Endothelial cell of umbilical vein (primary cell): ENCODE measurements at regions not wholly inside any gene's neighbourhood (a gene's known extent, or its start where the extent isn't known, plus 50 kb on each side); places are given as distances from the start of the nearest gene placed in this dataset.
"Not testable (repeated sequence)": the region's sequence is repeated elsewhere in the genome, so short reads cannot be mapped to it uniquely, and the experiment has no call there.

Experiments used
- BruUV-seq: library from RNA; stranded (reverse); fragments of 400-500 nt; replicated peaks from 2 replicates; lab custom pipeline; 2021; lab: Mats Ljungman, UMichigan
- CTCF ChIA-PET: fragments of 300-600, 350-600 bp; sonication (Branson Sonifier 250); formaldehyde crosslinking; loops from one replicate; lab custom pipeline; 2021; ENCODE audit warnings: antibody characterized with exemption, inconsistent platforms; lab: Charles Lee
- POLR2A ChIA-PET: fragments of 300-600, 350-600 bp; sonication (Branson Sonifier 250); formaldehyde crosslinking; loops from one replicate; lab custom pipeline; 2021; ENCODE audit warnings: antibody characterized with exemption, inconsistent platforms; lab: Charles Lee
- DNase-seq: peaks from one replicate; pipeline ENCODE4 v3.0.0-alpha.2; 2011; ENCODE audit warnings: low read depth, low spot score
- FAIRE-seq: peaks from 2 replicates; lab custom pipeline; 2011; peaks lifted over from hg19 to GRCh38; lab: Jason Lieb, UNC
- H2AFZ ChIP-seq: 2 replicates; pipeline ENCODE4 v1.6.0; 2012; ENCODE audit warnings: low read depth, low read length, control low read depth, inconsistent platforms
- H3K27ac ChIP-seq: 2 replicates; pipeline ENCODE4 v1.5.1; 2011; ENCODE audit warnings: low read depth, mild to moderate bottlenecking, control low read depth, low read length, moderate library complexity; ENCODE audit not compliant: insufficient read depth
- H3K27me3 ChIP-seq, 2 experiments: 2 replicates each; pipeline versions ENCODE4 v1.6.0 to v1.6.1; 2011; ENCODE audit warnings: low read length in 2 of 2, mixed read lengths in 1 of 2; ENCODE audit not compliant: control insufficient read depth in 2 of 2, insufficient read depth in 2 of 2
- H3K36me3 ChIP-seq, 2 experiments: 2 replicates in 1 of 2; 3 replicates in 1 of 2; pipeline ENCODE4 v1.5.1; 2011; ENCODE audit warnings: low read length in 2 of 2, mild to moderate bottlenecking in 1 of 2, moderate library complexity in 1 of 2; ENCODE audit not compliant: control insufficient read depth in 2 of 2, insufficient read depth in 2 of 2; ENCODE audit errors: extremely low read depth in 1 of 2
- H3K4me1 ChIP-seq: 3 replicates; pipeline ENCODE4 v1.5.1; 2011; ENCODE audit warnings: mild to moderate bottlenecking, low read length; ENCODE audit not compliant: control insufficient read depth, insufficient read depth; ENCODE audit errors: extremely low read depth
- H3K4me2 ChIP-seq: 2 replicates; pipeline ENCODE4 v1.6.1; 2011; ENCODE audit warnings: low read length, control low read depth, mixed read lengths; ENCODE audit not compliant: insufficient read depth
- H3K4me3 ChIP-seq, 3 experiments: fragments of 200-600 bp in 1 of 3; sonication (generic), shearing (Covaris generic) in 1 of 3; replicated peaks in 1 of 3; 2 replicates each; pipeline ENCODE4 v1.5.1; 2011 to 2016; ENCODE audit warnings: control low read depth in 3 of 3, low read length in 3 of 3, mild to moderate bottlenecking in 2 of 3, inconsistent platforms in 1 of 3, low read depth in 1 of 3, moderate library complexity in 1 of 3; ENCODE audit not compliant: insufficient read depth in 1 of 3
- H3K79me2 ChIP-seq: 2 replicates; pipeline ENCODE4 v1.6.0; 2012; ENCODE audit warnings: low read length, inconsistent platforms; ENCODE audit not compliant: control insufficient read depth, insufficient read depth
- H3K9ac ChIP-seq: replicated peaks from 2 replicates; pipeline ENCODE3; 2011; ENCODE audit warnings: low read length, control low read depth; ENCODE audit not compliant: insufficient read depth; ENCODE audit errors: extremely low read depth
- H3K9me1 ChIP-seq: replicated peaks from 3 replicates; pipeline ENCODE4 v1.6.0; 2011; ENCODE audit warnings: mild to moderate bottlenecking, low read length; ENCODE audit not compliant: control insufficient read depth, insufficient read depth; ENCODE audit errors: extremely low read depth
- H3K9me3 ChIP-seq: replicated peaks from 2 replicates; pipeline ENCODE4 v1.5.1; 2012; ENCODE audit warnings: low read length, inconsistent platforms; ENCODE audit not compliant: control insufficient read depth, insufficient read depth
- H4K20me1 ChIP-seq: replicated peaks from 2 replicates; pipeline ENCODE3; 2011; ENCODE audit warnings: mild to moderate bottlenecking, low read length; ENCODE audit not compliant: control insufficient read depth, insufficient read depth; ENCODE audit errors: extremely low read depth
- GATA2 ChIP-seq: IDR thresholded peaks from 2 replicates; pipeline ENCODE4 v1.7.0; 2011; ENCODE audit warnings: low read depth, mild to moderate bottlenecking, moderate library complexity, mixed read lengths, low read length; ENCODE audit not compliant: insufficient read length, insufficient read depth
- dilution Hi-C: fragments of 300-500 bp; cut with MboI; formaldehyde crosslinking; loops from one replicate; pipeline ENCODE4 v1.15.0; 2019; ENCODE audit warnings: low sequenced_read_pairs; ENCODE audit not compliant: extremely low pct_ligation_motif_present
- intact Hi-C: fragments of 100-400 bp; cut with micrococcal nuclease; formaldehyde crosslinking; loops from one replicate; pipeline ENCODE4 v1.10.0; 2022

GRCh38 chr1:112825075-112825474, 109.9 kb upstream of the PPM1J start:
- DNase-seq, H3K79me2 ChIP-seq, FAIRE-seq, BruUV-seq, H2AFZ ChIP-seq, H3K4me3 ChIP-seq, H3K36me3 ChIP-seq, intact Hi-C loops, POLR2A ChIA-PET, H3K9ac ChIP-seq, H3K27ac ChIP-seq, CTCF ChIA-PET, H4K20me1 ChIP-seq, H3K9me1 ChIP-seq, H3K9me3 ChIP-seq, H3K4me2 ChIP-seq, dilution Hi-C loops, H3K27me3 ChIP-seq: not testable (repeated sequence)
- peaks cover 18% of the 10 kb centered on the region for H3K4me1 ChIP-seq

GRCh38 chr1:112821307-112822063, 106.4 kb upstream of the PPM1J start:
- TF ChIP-seq GATA2, result peak; percentile 39
- peak overlapping the region; percentile 70 for H3K27ac ChIP-seq
- H3K36me3 ChIP-seq, H3K9me3 ChIP-seq, H3K27me3 ChIP-seq, POLR2A ChIA-PET, H3K4me3 ChIP-seq, H4K20me1 ChIP-seq, H3K79me2 ChIP-seq, H3K9me1 ChIP-seq, intact Hi-C loops, dilution Hi-C loops: not testable (repeated sequence)
- CTCF ChIA-PET, result interaction anchor here (0.6 to 1.3 kb wide), 4 partner anchors 10 to 251 kb away, joined by 3 to 7 read pairs (median 3); no protein-coding TSS in a partner anchor
- peak overlapping the region; percentile 42 for H3K9ac ChIP-seq
- DNase-seq (peak; percentile 84), FAIRE-seq (peak; percentile 21)
- H3K4me1 ChIP-seq, result peaks cover 31% of the 10 kb centered on the region
- H3K4me2 ChIP-seq, result peak overlapping the region; percentile 31
- BruUV-seq, result TSS peak; percentile 84
- H2AFZ ChIP-seq, result peak overlapping the region; percentile 57
